H9 (cell line): ENCODE measurements at regions not wholly inside any gene's neighbourhood (a gene's known extent, or its start where the extent isn't known, plus 50 kb on each side); places are given as distances from the start of the nearest gene placed in this dataset.

ENCODE experiments used
- DNase-seq: peaks from one replicate; pipeline ENCODE4 v3.0.0-alpha.2; 2017
- H2AFZ ChIP-seq: one replicate; pipeline ENCODE4 v1.6.1; 2013; ENCODE audit warnings: mild to moderate bottlenecking, low read length, control low read depth, moderate library complexity
- H2AK5ac ChIP-seq: 2 replicates; pipeline ENCODE4 v1.6.1; 2013; ENCODE audit warnings: low read length, control low read depth, mixed read lengths; ENCODE audit not compliant: insufficient read length
- H2BK120ac ChIP-seq: one replicate; pipeline ENCODE4 v1.6.1; 2013; ENCODE audit warnings: low read depth, mild to moderate bottlenecking, low read length, control low read depth, inconsistent platforms; ENCODE audit not compliant: poor library complexity, severe bottlenecking
- H2BK12ac ChIP-seq: 2 replicates; pipeline ENCODE4 v1.6.1; 2013; ENCODE audit warnings: low read length, control low read depth, mixed read lengths, low read depth; ENCODE audit not compliant: insufficient read length
- H2BK15ac ChIP-seq: 2 replicates; pipeline ENCODE4 v1.6.1; 2013; ENCODE audit warnings: low read depth, low read length, control low read depth
- H2BK20ac ChIP-seq: one replicate; pipeline ENCODE4 v1.6.1; 2013; ENCODE audit warnings: low read depth, mild to moderate bottlenecking, low read length, control low read depth, inconsistent platforms; ENCODE audit not compliant: poor library complexity, severe bottlenecking
- H2BK5ac ChIP-seq: 2 replicates; pipeline ENCODE4 v1.6.1; 2013; ENCODE audit warnings: low read length, control low read depth, mixed read lengths; ENCODE audit not compliant: insufficient read length
- H3K14ac ChIP-seq: 2 replicates; pipeline ENCODE4 v1.6.1; 2013; ENCODE audit warnings: low read length, control low read depth; ENCODE audit not compliant: insufficient read depth
- H3K18ac ChIP-seq: 2 replicates; pipeline ENCODE4 v1.6.1; 2013; ENCODE audit warnings: low read depth, mild to moderate bottlenecking, mixed read lengths, low read length, control low read depth; ENCODE audit not compliant: insufficient read length
- H3K23ac ChIP-seq: 2 replicates; pipeline ENCODE4 v1.6.1; 2013; ENCODE audit warnings: low read length, control low read depth, mixed read lengths, low read depth; ENCODE audit not compliant: insufficient read length
- H3K23me2 ChIP-seq: 2 replicates; pipeline ENCODE4 v1.6.1; 2013; ENCODE audit warnings: low read depth, mild to moderate bottlenecking, mixed read lengths, low read length, control low read depth; ENCODE audit not compliant: insufficient read length, poor library complexity, severe bottlenecking
- H3K27ac ChIP-seq: 2 replicates; pipeline ENCODE4 v1.5.1; 2013; ENCODE audit warnings: low read length, control low read depth, mixed read lengths, low read depth; ENCODE audit not compliant: insufficient read length
- H3K27me3 ChIP-seq: 2 replicates; pipeline ENCODE4 v1.6.1; 2013; ENCODE audit warnings: low read length, control low read depth, inconsistent platforms; ENCODE audit not compliant: insufficient read depth
- H3K4ac ChIP-seq: 2 replicates; pipeline ENCODE4 v1.6.1; 2013; ENCODE audit warnings: low read depth, mild to moderate bottlenecking, control low read depth, inconsistent platforms, low read length, moderate library complexity
- H3K4me1 ChIP-seq: 2 replicates; pipeline ENCODE4 v1.6.1; 2013; ENCODE audit warnings: low read length, control low read depth, inconsistent platforms; ENCODE audit not compliant: insufficient read depth
- H3K4me2 ChIP-seq: 2 replicates; pipeline ENCODE4 v1.6.1; 2013; ENCODE audit warnings: low read length, control low read depth, mixed read lengths; ENCODE audit not compliant: insufficient read length, insufficient read depth
- H3K56ac ChIP-seq: 2 replicates; pipeline ENCODE4 v1.6.1; 2013; ENCODE audit warnings: low read depth, mild to moderate bottlenecking, mixed read lengths, low read length, control low read depth; ENCODE audit not compliant: insufficient read length
- H3K79me1 ChIP-seq: 2 replicates; pipeline ENCODE4 v1.6.1; 2013; ENCODE audit warnings: low read depth, mild to moderate bottlenecking, moderate library complexity, low read length, control low read depth, inconsistent platforms; ENCODE audit not compliant: insufficient read depth, poor library complexity, severe bottlenecking
- H3K79me2 ChIP-seq: 2 replicates; pipeline ENCODE4 v1.6.1; 2013; ENCODE audit warnings: low read length, control low read depth, inconsistent platforms; ENCODE audit not compliant: insufficient read depth
- H3K9ac ChIP-seq: 2 replicates; pipeline ENCODE4 v1.6.1; 2013; ENCODE audit warnings: low read length, control low read depth, mixed read lengths; ENCODE audit not compliant: insufficient read length; ENCODE audit errors: extremely low read depth
- H3K9me3 ChIP-seq: one replicate; pipeline ENCODE4 v1.6.1; 2013; ENCODE audit warnings: low read depth, low read length, inconsistent platforms; ENCODE audit not compliant: control insufficient read depth
- H3T11ph ChIP-seq: one replicate; pipeline ENCODE4 v1.6.1; 2013; ENCODE audit warnings: mild to moderate bottlenecking, low read length, control low read depth, inconsistent platforms
- H4K20me1 ChIP-seq: one replicate; pipeline ENCODE4 v1.6.1; 2013; ENCODE audit not compliant: control insufficient read depth, insufficient read length, insufficient read depth
- H4K5ac ChIP-seq: 2 replicates; pipeline ENCODE4 v1.6.1; 2013; ENCODE audit warnings: low read depth, mild to moderate bottlenecking, mixed read lengths, low read length, control low read depth; ENCODE audit not compliant: insufficient read length
- H4K8ac ChIP-seq: replicated peaks from 2 replicates; pipeline ENCODE4 v1.6.1; 2013; ENCODE audit warnings: low read length, control low read depth, mixed read lengths, low read depth; ENCODE audit not compliant: insufficient read length
- H4K91ac ChIP-seq: 2 replicates; pipeline ENCODE4 v1.6.1; 2013; ENCODE audit warnings: low read depth, mild to moderate bottlenecking, moderate library complexity, mixed read lengths, low read length, control low read depth; ENCODE audit not compliant: insufficient read length
- H3K27ac Mint-ChIP-seq, 3 experiments: 2 replicates in 2 of 3; 3 replicates in 1 of 3; pipeline ENCODE4 v1.8.0; 2020 to 2021; ENCODE audit warnings: mixed read lengths in 3 of 3, mild to moderate bottlenecking in 1 of 3, moderate library complexity in 1 of 3
- H3K27me3 Mint-ChIP-seq: 2 replicates; pipeline ENCODE4 v1.8.0; 2021; ENCODE audit warnings: low read depth, mild to moderate bottlenecking, moderate library complexity, mixed read lengths
- H3K36me3 Mint-ChIP-seq, 3 experiments: 2 replicates in 2 of 3; 3 replicates in 1 of 3; pipeline ENCODE4 v1.8.0; 2020 to 2021; ENCODE audit warnings: low read depth in 3 of 3, mixed read lengths in 3 of 3; ENCODE audit not compliant: insufficient read depth in 1 of 3
- H3K4me1 Mint-ChIP-seq, 2 experiments: 2 replicates each; pipeline ENCODE4 v1.8.0; 2020; ENCODE audit warnings: mixed read lengths in 2 of 2
- H3K4me3 Mint-ChIP-seq, 2 experiments: 2 replicates in 1 of 2; 3 replicates in 1 of 2; pipeline ENCODE4 v1.8.0; 2020 to 2021; ENCODE audit warnings: mild to moderate bottlenecking in 2 of 2, mixed read lengths in 2 of 2, moderate library complexity in 1 of 2
- H3K9me3 Mint-ChIP-seq, 2 experiments: 2 replicates in 1 of 2; 3 replicates in 1 of 2; pipeline ENCODE4 v1.8.0; 2020; ENCODE audit warnings: mild to moderate bottlenecking in 2 of 2, mixed read lengths in 2 of 2, moderate library complexity in 1 of 2
- TF ChIP-seq, protein P1 (sequence below): fragments of 200-600 bp; sonication (generic); conservative IDR thresholded peaks from 3 replicates; pipeline ENCODE4 v1.8.0; 2021; ENCODE audit warnings: antibody characterized with exemption, mild to moderate bottlenecking

DNA sequence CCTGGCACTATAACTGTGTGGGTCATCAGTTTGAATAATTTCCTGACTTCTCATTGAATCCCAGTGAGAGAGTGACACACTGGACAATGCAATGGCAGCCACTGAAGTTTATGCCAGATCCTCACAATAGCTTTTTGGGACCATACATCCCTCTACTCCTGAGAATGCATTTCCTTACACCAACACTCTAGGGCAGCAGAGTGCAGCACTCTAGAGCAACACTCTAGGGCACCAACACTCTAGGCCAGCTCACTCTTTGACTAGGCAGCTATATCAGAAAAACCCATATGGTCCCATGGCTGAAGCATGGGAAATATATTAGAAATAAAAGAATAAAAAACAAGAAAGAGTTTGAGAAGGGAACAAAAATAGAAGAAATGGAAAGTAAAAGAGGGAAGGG lies 309.2 kb downstream of the MAP2K6 start:
- H3K14ac ChIP-seq, result no peak overlapping the region
- no peak overlapping the region for H2BK12ac ChIP-seq
- H3K18ac ChIP-seq, result no peak overlapping the region
- no peak overlapping the region for H4K5ac ChIP-seq
- no peaks in the 10 kb centered on the region for H4K20me1 ChIP-seq
- no peak overlapping the region for H3K23ac ChIP-seq
- no peak overlapping the region for H3K56ac ChIP-seq
- H2BK120ac ChIP-seq, result no peak overlapping the region
- Mint-ChIP-seq H3K4me1 (peaks cover 3% of the 10 kb centered on the region in 2 experiments; a peak in 1 of 4 replicates), H3K4me3 (no peak overlapping the region), H3K27me3 (peaks cover 18% of the 10 kb centered on the region), H3K36me3 (no peaks in the 10 kb centered on the region), H3K27ac (no peak overlapping the region), H3K9me3 (no peaks in the 10 kb centered on the region)
- TF ChIP-seq, protein P1, sequence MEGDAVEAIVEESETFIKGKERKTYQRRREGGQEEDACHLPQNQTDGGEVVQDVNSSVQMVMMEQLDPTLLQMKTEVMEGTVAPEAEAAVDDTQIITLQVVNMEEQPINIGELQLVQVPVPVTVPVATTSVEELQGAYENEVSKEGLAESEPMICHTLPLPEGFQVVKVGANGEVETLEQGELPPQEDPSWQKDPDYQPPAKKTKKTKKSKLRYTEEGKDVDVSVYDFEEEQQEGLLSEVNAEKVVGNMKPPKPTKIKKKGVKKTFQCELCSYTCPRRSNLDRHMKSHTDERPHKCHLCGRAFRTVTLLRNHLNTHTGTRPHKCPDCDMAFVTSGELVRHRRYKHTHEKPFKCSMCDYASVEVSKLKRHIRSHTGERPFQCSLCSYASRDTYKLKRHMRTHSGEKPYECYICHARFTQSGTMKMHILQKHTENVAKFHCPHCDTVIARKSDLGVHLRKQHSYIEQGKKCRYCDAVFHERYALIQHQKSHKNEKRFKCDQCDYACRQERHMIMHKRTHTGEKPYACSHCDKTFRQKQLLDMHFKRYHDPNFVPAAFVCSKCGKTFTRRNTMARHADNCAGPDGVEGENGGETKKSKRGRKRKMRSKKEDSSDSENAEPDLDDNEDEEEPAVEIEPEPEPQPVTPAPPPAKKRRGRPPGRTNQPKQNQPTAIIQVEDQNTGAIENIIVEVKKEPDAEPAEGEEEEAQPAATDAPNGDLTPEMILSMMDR, result peak; percentile 47; the same call in 2 of the 3 replicates
- no peak overlapping the region for H4K91ac ChIP-seq
- H2BK15ac ChIP-seq, result no peak overlapping the region
- H3T11ph ChIP-seq, result no peak overlapping the region
- H3K4me1 ChIP-seq, result 0 out of 2 replicates have a peak, but pooled peaks cover 3% of the 10 kb centered on the region
- H3K4ac ChIP-seq, result no peak overlapping the region
- no peak for DNase-seq
- H3K4me2 ChIP-seq, result no peak overlapping the region
- H3K23me2 ChIP-seq, result no peaks in the 10 kb centered on the region
- no peak overlapping the region for H2AFZ ChIP-seq
- no peak overlapping the region for H2AK5ac ChIP-seq
- H3K9me3 ChIP-seq, result no peaks in the 10 kb centered on the region
- H4K8ac ChIP-seq, result no peak overlapping the region
- H3K27me3 ChIP-seq, result 0 out of 2 replicates have a peak, but pooled peaks cover 2% of the 10 kb centered on the region
- H3K9ac ChIP-seq, result no peak overlapping the region
- H3K79me1 ChIP-seq, result no peaks in the 10 kb centered on the region
- H3K27ac ChIP-seq, result no peak overlapping the region
- no peaks in the 10 kb centered on the region for H3K79me2 ChIP-seq
- no peak overlapping the region for H2BK5ac ChIP-seq
- no peak overlapping the region for H2BK20ac ChIP-seq
